ENCODE measurements at regions not wholly inside any gene's neighbourhood (a gene's known extent, or its start where the extent isn't known, plus 50 kb on each side); places are given as distances from the start of the nearest gene placed in this dataset.

GRCh38 chr11:116261606-116262005, 511.2 kb downstream of the BUD13 start:
- Histone ChIP-seq H2BK12ac (ENCODE audit: low read length) (no peak overlapping the region), H3K79me2 (ENCODE audit: control insufficient read depth, insufficient read depth, low read length, poor library complexity) (no peaks in the 10 kb centered on the region), H3K23ac (ENCODE audit: low read length) (no peak overlapping the region), H3K18ac (ENCODE audit: low read length) (no peak overlapping the region), H2BK5ac (ENCODE audit: low read depth, low read length, poor library complexity) (no peak overlapping the region), H3K4me1 (ENCODE audit: control insufficient read depth in 1 of 2, insufficient read depth in 2 of 2, low read length in 2 of 2) (no peaks in the 10 kb centered on the region), H4K91ac (ENCODE audit: low read depth, low read length) (no peak overlapping the region), H2BK120ac (ENCODE audit: insufficient read depth, low read length, poor library complexity) (no peak overlapping the region), H3K79me1 (ENCODE audit: low read length) (no peaks in the 10 kb centered on the region), H3K36me3 (ENCODE audit: control insufficient read depth in 1 of 2, insufficient read depth in 2 of 2, low read length in 2 of 2) (no peaks in the 10 kb centered on the region), H3K4me2 (ENCODE audit: low read length) (no peak overlapping the region), H4K8ac (ENCODE audit: low read depth, low read length) (no peak overlapping the region), H3K14ac (ENCODE audit: low read length) (no peak overlapping the region), H3K9ac (ENCODE audit: low read length) (no peak overlapping the region), H4K12ac (ENCODE audit: low read depth, low read length) (no peak overlapping the region), H3K4ac (ENCODE audit: low read depth, low read length) (no peak overlapping the region), H3K27me3 (ENCODE audit: insufficient read depth, low read length) (no peaks in the 10 kb centered on the region), H3K27ac (ENCODE audit: low read depth, low read length) (no peak overlapping the region), H3K4me3 (ENCODE audit: low read depth, low read length) (no peak overlapping the region), H2AFZ (ENCODE audit: insufficient read depth, low read length, poor library complexity) (no peak overlapping the region), H3K9me3 (ENCODE audit: insufficient read depth, low read depth, low read length) (peaks cover 2% of the 10 kb centered on the region), H2AK5ac (ENCODE audit: low read length) (no peak overlapping the region)
- WGBS (ENCODE audit: extremely low coverage, insufficient coverage, insufficient read length) = no CpG with 5 or more reads among the region's 8 CpGs
- DNase-seq = no peak

GRCh38 chr11:116258821-116259220, 514.0 kb downstream of the BUD13 start:
- DNase-seq = no peak
- no peak overlapping the region for H3K4me2 ChIP-seq (ENCODE audit: low read length)
- WGBS (ENCODE audit: extremely low coverage, insufficient coverage, insufficient read length) = no CpG with 5 or more reads among the region's 3 CpGs

DNA sequence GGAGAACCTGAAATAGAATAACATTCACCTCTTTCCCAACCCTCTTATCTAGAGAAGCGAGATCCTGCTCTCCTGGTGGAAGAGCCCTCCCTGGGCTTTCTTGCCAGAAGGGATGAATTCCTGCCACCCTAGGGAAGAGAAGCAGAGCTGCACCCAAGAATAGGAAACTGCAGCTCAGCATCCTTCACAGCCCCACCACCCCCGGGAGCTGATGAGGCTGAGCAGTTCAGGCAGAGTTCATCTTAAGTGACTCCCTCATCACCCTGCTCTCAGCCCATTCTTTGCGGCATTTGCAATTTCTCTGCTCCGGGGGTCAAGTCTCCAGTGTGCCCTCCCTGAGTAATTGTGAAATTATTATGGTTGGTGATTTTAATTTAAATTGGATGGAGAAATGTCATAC, 514.9 kb downstream of the BUD13 start:
- no peak overlapping the region for H3K4me3 ChIP-seq (ENCODE audit: low read depth, low read length)
- no peak overlapping the region for H3K18ac ChIP-seq (ENCODE audit: low read length)
- no peak overlapping the region for H2AFZ ChIP-seq (ENCODE audit: insufficient read depth, low read length, poor library complexity)
- H3K9me3 ChIP-seq (ENCODE audit: insufficient read depth, low read depth, low read length) = no peaks in the 10 kb centered on the region
- H4K12ac ChIP-seq (ENCODE audit: low read depth, low read length) = no peak overlapping the region
- no peaks in the 10 kb centered on the region for H3K79me2 ChIP-seq (ENCODE audit: control insufficient read depth, insufficient read depth, low read length, poor library complexity)
- H2BK120ac ChIP-seq (ENCODE audit: insufficient read depth, low read length, poor library complexity) = no peak overlapping the region
- no peaks in the 10 kb centered on the region for H3K79me1 ChIP-seq (ENCODE audit: low read length)
- H3K36me3 ChIP-seq (ENCODE audit: control insufficient read depth in 1 of 2, insufficient read depth in 2 of 2, low read length in 2 of 2) = no peaks in the 10 kb centered on the region
- H3K4ac ChIP-seq (ENCODE audit: low read depth, low read length) = no peak overlapping the region
- H3K4me2 ChIP-seq (ENCODE audit: low read length) = no peak overlapping the region
- H2BK12ac ChIP-seq (ENCODE audit: low read length) = no peak overlapping the region
- no peak overlapping the region for H4K8ac ChIP-seq (ENCODE audit: low read depth, low read length)
- no peak overlapping the region for H3K14ac ChIP-seq (ENCODE audit: low read length)
- no peak overlapping the region for H2BK5ac ChIP-seq (ENCODE audit: low read depth, low read length, poor library complexity)
- H3K23ac ChIP-seq (ENCODE audit: low read length) = no peak overlapping the region
- no peaks in the 10 kb centered on the region for H3K4me1 ChIP-seq (ENCODE audit: control insufficient read depth in 1 of 2, insufficient read depth in 2 of 2, low read length in 2 of 2)
- no peak overlapping the region for H4K91ac ChIP-seq (ENCODE audit: low read depth, low read length)
- H3K27me3 ChIP-seq (ENCODE audit: insufficient read depth, low read length) = no peaks in the 10 kb centered on the region
- DNase-seq = no peak
- no CpG with 5 or more reads among the region's 4 CpGs for WGBS (ENCODE audit: extremely low coverage, insufficient coverage, insufficient read length)
- H2AK5ac ChIP-seq (ENCODE audit: low read length) = no peak overlapping the region
- no peak overlapping the region for H3K9ac ChIP-seq (ENCODE audit: low read length)
- no peak overlapping the region for H3K27ac ChIP-seq (ENCODE audit: low read depth, low read length)

More at GRCh38 chr11:116258821-116259220, 514.0 kb downstream of the BUD13 start:
- Histone ChIP-seq H2AK5ac (ENCODE audit: low read length) (no peak overlapping the region), H3K36me3 (ENCODE audit: control insufficient read depth in 1 of 2, insufficient read depth in 2 of 2, low read length in 2 of 2) (no peaks in the 10 kb centered on the region), H4K8ac (ENCODE audit: low read depth, low read length) (no peak overlapping the region), H3K79me1 (ENCODE audit: low read length) (no peaks in the 10 kb centered on the region), H4K91ac (ENCODE audit: low read depth, low read length) (no peak overlapping the region), H3K27ac (ENCODE audit: low read depth, low read length) (no peak overlapping the region), H2BK120ac (ENCODE audit: insufficient read depth, low read length, poor library complexity) (no peak overlapping the region), H3K23ac (ENCODE audit: low read length) (no peak overlapping the region), H3K4me3 (ENCODE audit: low read depth, low read length) (no peak overlapping the region), H3K9me3 (ENCODE audit: insufficient read depth, low read depth, low read length) (no peaks in the 10 kb centered on the region), H3K4ac (ENCODE audit: low read depth, low read length) (no peak overlapping the region), H3K9ac (ENCODE audit: low read length) (no peak overlapping the region), H2BK5ac (ENCODE audit: low read depth, low read length, poor library complexity) (no peak overlapping the region), H3K14ac (ENCODE audit: low read length) (no peak overlapping the region), H2BK12ac (ENCODE audit: low read length) (no peak overlapping the region), H3K79me2 (ENCODE audit: control insufficient read depth, insufficient read depth, low read length, poor library complexity) (no peaks in the 10 kb centered on the region), H3K18ac (ENCODE audit: low read length) (no peak overlapping the region), H2AFZ (ENCODE audit: insufficient read depth, low read length, poor library complexity) (no peak overlapping the region), H3K4me1 (ENCODE audit: control insufficient read depth in 1 of 2, insufficient read depth in 2 of 2, low read length in 2 of 2) (no peaks in the 10 kb centered on the region), H4K12ac (ENCODE audit: low read depth, low read length) (no peak overlapping the region), H3K27me3 (ENCODE audit: insufficient read depth, low read length) (no peaks in the 10 kb centered on the region)

DNA sequence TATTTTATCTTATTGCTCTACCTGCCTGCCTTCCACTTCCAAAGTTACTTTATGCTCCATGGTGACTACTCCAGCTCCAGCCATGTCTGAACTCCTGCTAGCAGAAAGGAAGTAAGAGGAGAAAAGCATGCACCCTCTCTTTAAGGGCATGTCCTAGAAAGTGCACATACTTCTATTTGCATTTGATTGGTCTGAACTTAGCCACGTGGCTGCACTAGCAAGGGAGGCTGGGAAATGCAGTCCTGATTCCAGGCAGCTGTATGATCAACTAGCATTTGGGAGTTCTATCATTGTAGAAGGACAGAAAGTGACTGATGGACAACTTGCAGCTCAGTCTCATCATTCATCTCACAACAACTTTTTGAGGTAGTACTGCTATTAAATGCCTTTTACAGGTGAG, 515.7 kb downstream of the BUD13 start:
- no peak overlapping the region for H2BK12ac ChIP-seq (ENCODE audit: low read length)
- H3K79me2 ChIP-seq (ENCODE audit: control insufficient read depth, insufficient read depth, low read length, poor library complexity) = no peaks in the 10 kb centered on the region
- H2BK5ac ChIP-seq (ENCODE audit: low read depth, low read length, poor library complexity) = no peak overlapping the region
- no peaks in the 10 kb centered on the region for H3K27me3 ChIP-seq (ENCODE audit: insufficient read depth, low read length)
- H2BK120ac ChIP-seq (ENCODE audit: insufficient read depth, low read length, poor library complexity) = no peak overlapping the region
- H3K4me3 ChIP-seq (ENCODE audit: low read depth, low read length) = no peak overlapping the region
- H2AK5ac ChIP-seq (ENCODE audit: low read length) = no peak overlapping the region
- no CpG with 5 or more reads among the region's 1 CpG for WGBS (ENCODE audit: extremely low coverage, insufficient coverage, insufficient read length)
- no peaks in the 10 kb centered on the region for H3K4me1 ChIP-seq (ENCODE audit: control insufficient read depth in 1 of 2, insufficient read depth in 2 of 2, low read length in 2 of 2)
- no peak overlapping the region for H3K4ac ChIP-seq (ENCODE audit: low read depth, low read length)
- H4K91ac ChIP-seq (ENCODE audit: low read depth, low read length) = no peak overlapping the region
- no peak overlapping the region for H3K23ac ChIP-seq (ENCODE audit: low read length)
- H3K9ac ChIP-seq (ENCODE audit: low read length) = no peak overlapping the region
- no peak overlapping the region for H2AFZ ChIP-seq (ENCODE audit: insufficient read depth, low read length, poor library complexity)
- no peak overlapping the region for H3K18ac ChIP-seq (ENCODE audit: low read length)
- no peak overlapping the region for H4K8ac ChIP-seq (ENCODE audit: low read depth, low read length)
- no peaks in the 10 kb centered on the region for H3K36me3 ChIP-seq (ENCODE audit: control insufficient read depth in 1 of 2, insufficient read depth in 2 of 2, low read length in 2 of 2)
- no peak overlapping the region for H3K14ac ChIP-seq (ENCODE audit: low read length)
- no peak overlapping the region for H3K27ac ChIP-seq (ENCODE audit: low read depth, low read length)
- no peaks in the 10 kb centered on the region for H3K79me1 ChIP-seq (ENCODE audit: low read length)
- no peak for DNase-seq
- no peak overlapping the region for H4K12ac ChIP-seq (ENCODE audit: low read depth, low read length)
- H3K9me3 ChIP-seq (ENCODE audit: insufficient read depth, low read depth, low read length) = no peaks in the 10 kb centered on the region
- H3K4me2 ChIP-seq (ENCODE audit: low read length) = no peak overlapping the region

Measured in trophoblast cell (in vitro differentiated cells and primary cell).